GM23248 (cell line): ENCODE measurements at regions not wholly inside any gene's neighbourhood (a gene's known extent, or its start where the extent isn't known, plus 50 kb on each side); places are given as distances from the start of the nearest gene placed in this dataset.

Source experiments
- DNase-seq: peaks from one replicate; pipeline ENCODE4 v3.0.0-alpha.2; 2015
- H2AFZ ChIP-seq: fragments of 200-600 bp; sonication (generic); 2 replicates; pipeline ENCODE4 v1.6.1; 2016; ENCODE audit warnings: antibody characterized with exemption
- H3F3A ChIP-seq: fragments of 200-600 bp; sonication (generic); 2 replicates; pipeline ENCODE4 v1.6.1; 2016; ENCODE audit warnings: mild to moderate bottlenecking, antibody characterized with exemption, mixed run types; ENCODE audit not compliant: insufficient read depth
- H3K27ac ChIP-seq: fragments of 200-600 bp; sonication (generic); 2 replicates; pipeline ENCODE4 v1.5.1; 2016; ENCODE audit warnings: mild to moderate bottlenecking
- H3K27me3 ChIP-seq: fragments of 200-600 bp; sonication (generic); replicated peaks from 2 replicates; pipeline ENCODE4 v1.6.1; 2016; ENCODE audit warnings: mild to moderate bottlenecking; ENCODE audit not compliant: insufficient read depth
- H3K36me3 ChIP-seq: fragments of 200-600 bp; sonication (generic); 2 replicates; pipeline ENCODE4 v1.6.1; 2016; ENCODE audit warnings: low read depth, mild to moderate bottlenecking
- H3K4me1 ChIP-seq: fragments of 200-600 bp; sonication (generic); 2 replicates; pipeline ENCODE4 v1.6.1; 2016; ENCODE audit warnings: mild to moderate bottlenecking; ENCODE audit not compliant: insufficient read depth
- H3K4me2 ChIP-seq: fragments of 200-600 bp; sonication (generic); one replicate; pipeline ENCODE4 v1.6.1; 2016; ENCODE audit warnings: mild to moderate bottlenecking; ENCODE audit not compliant: unreplicated experiment
- H3K4me3 ChIP-seq: fragments of 200-600 bp; sonication (generic); 2 replicates; pipeline ENCODE4 v1.5.1; 2016; ENCODE audit warnings: mild to moderate bottlenecking
- H3K79me2 ChIP-seq: fragments of 200-600 bp; sonication (generic); 2 replicates; pipeline ENCODE4 v1.6.1; 2016; ENCODE audit warnings: mild to moderate bottlenecking; ENCODE audit not compliant: insufficient read depth
- H3K9ac ChIP-seq: fragments of 200-600 bp; sonication (generic); 2 replicates; pipeline ENCODE4 v1.6.1; 2016; ENCODE audit warnings: mild to moderate bottlenecking
- H3K9me2 ChIP-seq: fragments of 200-600 bp; sonication (generic); 2 replicates; pipeline ENCODE4 v1.6.1; 2016; ENCODE audit warnings: mixed run types, mild to moderate bottlenecking, moderate library complexity; ENCODE audit not compliant: insufficient read depth
- H3K9me3 ChIP-seq: fragments of 200-600 bp; sonication (generic); one replicate; pipeline ENCODE4 v1.6.1; 2017; ENCODE audit warnings: low read depth
- H4K20me1 ChIP-seq: fragments of 200-600 bp; sonication (generic); 2 replicates; pipeline ENCODE4 v1.6.0; 2016; ENCODE audit not compliant: insufficient read depth
- EZH2 ChIP-seq: fragments of 200-600 bp; sonication (generic); IDR thresholded peaks from 2 replicates; pipeline ENCODE4 v1.6.1; 2018; ENCODE audit warnings: antibody characterized with exemption, mild to moderate bottlenecking; ENCODE audit not compliant: insufficient read depth, poor library complexity, severe bottlenecking
- EZH2phosphoT487 ChIP-seq: fragments of 200-600 bp; sonication (generic); IDR thresholded peaks from 2 replicates; pipeline ENCODE4 v1.6.1; 2018; ENCODE audit warnings: antibody characterized with exemption, moderate library complexity, mild to moderate bottlenecking, low read depth; ENCODE audit not compliant: insufficient read depth
- WGBS, 2 experiments: methylation state at CpG; one replicate each; pipeline ENCODE4 v1.1.6; 2015 to 2017; ENCODE audit warnings: low lambda C conversion rate in 2 of 2, low coverage in 1 of 2; ENCODE audit errors: missing lambda C conversion rate in 2 of 2; 5-methylcytosine and 5-hydroxymethylcytosine counted together
- in situ Hi-C: fragments of 300-500 bp; cut with MboI; formaldehyde crosslinking; loops from 2 replicates; pipeline ENCODE4 v1.15.0; 2020

DNA sequence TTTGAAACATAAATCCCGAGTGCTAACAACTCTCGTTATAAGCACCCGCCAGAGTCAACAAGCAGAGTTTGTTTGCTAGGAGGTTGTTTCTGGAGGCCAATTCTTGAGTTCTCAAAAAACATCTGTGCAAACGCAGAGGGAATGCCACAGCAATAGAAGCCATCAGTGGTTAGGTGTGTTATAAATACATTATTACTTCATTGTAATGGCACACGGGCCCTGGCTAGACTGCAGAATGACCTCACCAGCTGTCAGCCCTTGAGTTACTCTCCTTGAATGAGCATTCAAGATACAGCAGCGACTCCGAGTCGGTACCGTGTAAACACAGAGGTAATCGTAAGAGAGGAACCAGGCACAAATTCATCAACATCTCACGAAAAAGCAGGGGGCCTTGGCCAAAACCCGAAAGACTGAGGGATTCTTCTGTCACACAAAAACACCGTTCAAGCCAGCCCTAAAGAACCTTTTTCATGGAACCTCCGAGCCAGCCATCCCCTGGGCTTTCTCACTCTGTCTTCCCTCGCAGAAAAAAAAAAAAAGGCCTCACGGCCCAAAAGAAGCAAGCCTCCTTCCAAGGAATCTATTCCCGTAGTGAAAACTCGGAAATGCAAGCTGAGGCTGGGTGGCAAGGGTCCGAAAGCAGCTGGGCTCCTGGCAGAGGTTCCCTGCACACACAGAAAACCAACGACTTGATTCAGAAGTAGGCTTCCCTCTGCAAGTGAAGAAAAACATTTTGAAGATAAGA, 133.7 kb upstream of the MEIS1 start:
- Histone ChIP-seq H3K4me1 (no peaks in the 10 kb centered on the region), H4K20me1 (no peaks in the 10 kb centered on the region), H2AFZ (no peak overlapping the region), H3K4me2 (no peak overlapping the region), H3F3A (no peaks in the 10 kb centered on the region), H3K79me2 (no peaks in the 10 kb centered on the region), H3K9me3 (no peaks in the 10 kb centered on the region), H3K9me2 (no peaks in the 10 kb centered on the region), H3K27ac (no peak overlapping the region), H3K27me3 (peaks cover 12% of the 10 kb centered on the region), H3K4me3 (no peak overlapping the region), H3K36me3 (no peaks in the 10 kb centered on the region), H3K9ac (no peak overlapping the region)
- WGBS, 2 experiments = 3 to 5% methylated on average over 19 to 20 of the region's 20 CpGs
- DNase-seq = peak; percentile 33
- in situ Hi-C loops = no loop called here
- TF ChIP-seq EZH2phosphoT487 (no peak), EZH2 (no peak)

DNA sequence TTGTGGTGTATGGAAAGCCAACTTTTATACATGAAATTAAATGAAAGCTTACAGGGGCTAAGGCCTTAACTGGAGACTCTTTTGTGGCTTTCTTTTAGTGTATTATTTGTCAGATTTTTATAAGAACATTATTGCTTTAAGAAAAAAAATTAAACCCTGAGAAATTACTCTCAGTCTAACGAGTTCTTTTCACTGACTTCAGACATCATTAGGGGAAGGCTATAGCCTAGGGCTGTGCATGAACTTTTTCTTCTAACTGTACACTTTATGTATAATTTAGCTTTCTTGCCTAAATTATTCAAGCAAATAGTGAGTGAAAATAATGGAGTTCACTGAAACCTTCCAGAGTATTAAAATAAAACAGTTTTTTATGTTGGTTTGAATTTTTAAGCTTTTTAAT, 151.1 kb upstream of the MEIS1 start:
- H3K4me3 ChIP-seq = no peak overlapping the region
- no peaks in the 10 kb centered on the region for H3K27me3 ChIP-seq
- H2AFZ ChIP-seq = no peak overlapping the region
- H4K20me1 ChIP-seq = no peaks in the 10 kb centered on the region; the same call in 1 of the 2 replicates
- H3K79me2 ChIP-seq = no peaks in the 10 kb centered on the region
- TF ChIP-seq EZH2 (no peak), EZH2phosphoT487 (no peak)
- 2 to 4% methylated on average over 1 of the region's 1 CpG for WGBS, 2 experiments
- no peak overlapping the region for H3K27ac ChIP-seq
- H3K9me2 ChIP-seq = no peaks in the 10 kb centered on the region
- no peaks in the 10 kb centered on the region for H3K36me3 ChIP-seq
- no peak overlapping the region for H3K4me2 ChIP-seq
- DNase-seq = no peak
- no peaks in the 10 kb centered on the region for H3F3A ChIP-seq
- H3K9me3 ChIP-seq = no peaks in the 10 kb centered on the region
- no peak overlapping the region for H3K9ac ChIP-seq
- in situ Hi-C loops = no loop called here
- H3K4me1 ChIP-seq = no peaks in the 10 kb centered on the region

GRCh38 chr2:66281980-66282379, 152.9 kb upstream of the MEIS1 start:
- no peak for TF ChIP-seq EZH2phosphoT487
- no peak for TF ChIP-seq EZH2
- no peaks in the 10 kb centered on the region for H3K36me3 ChIP-seq
- no peaks in the 10 kb centered on the region for H3K9me2 ChIP-seq
- H4K20me1 ChIP-seq = no peaks in the 10 kb centered on the region; the same call in 1 of the 2 replicates
- no peak overlapping the region for H3K9ac ChIP-seq
- no peak overlapping the region for H3K27ac ChIP-seq
- H3K79me2 ChIP-seq = no peaks in the 10 kb centered on the region
- H3K4me3 ChIP-seq = no peak overlapping the region
- no peaks in the 10 kb centered on the region for H3K27me3 ChIP-seq
- no peak overlapping the region for H3K4me2 ChIP-seq
- no peaks in the 10 kb centered on the region for H3K4me1 ChIP-seq
- H2AFZ ChIP-seq = no peak overlapping the region
- no peaks in the 10 kb centered on the region for H3F3A ChIP-seq
- in situ Hi-C loops = no loop called here
- no peak for DNase-seq
- no peaks in the 10 kb centered on the region for H3K9me3 ChIP-seq

- Histone ChIP-seq H3K9me2 (no peaks in the 10 kb centered on the region), H3K4me1 (no peaks in the 10 kb centered on the region), H3K4me3 (no peak overlapping the region), H3K27ac (no peak overlapping the region), H3K36me3 (no peaks in the 10 kb centered on the region), H3F3A (no peaks in the 10 kb centered on the region), H3K79me2 (no peaks in the 10 kb centered on the region), H2AFZ (no peak overlapping the region), H4K20me1 (no peaks in the 10 kb centered on the region; the same call in 1 of the 2 replicates), H3K9me3 (no peaks in the 10 kb centered on the region), H3K9ac (no peak overlapping the region), H3K4me2 (no peak overlapping the region), H3K27me3 (no peaks in the 10 kb centered on the region)
- TF ChIP-seq EZH2phosphoT487 = no peak
- TF ChIP-seq EZH2 = no peak
- in situ Hi-C loops = no loop called here
- 46 to 47% methylated on average over 6 of the region's 6 CpGs for WGBS, 2 experiments
- no peak for DNase-seq
Observed at GRCh38 chr2:66279024-66279423, 155.9 kb upstream of the MEIS1 start.

GRCh38 chr2:66275984-66276383, 158.9 kb upstream of the MEIS1 start:
- WGBS, 2 experiments = 36 to 50% methylated on average over 1 of the region's 1 CpG
- H4K20me1 ChIP-seq = no peaks in the 10 kb centered on the region
- TF ChIP-seq EZH2phosphoT487 = no peak
- no peak for TF ChIP-seq EZH2
- no peaks in the 10 kb centered on the region for H3K36me3 ChIP-seq
- no peak overlapping the region for H3K4me3 ChIP-seq
- no peak for DNase-seq
- H3F3A ChIP-seq = no peaks in the 10 kb centered on the region
- no peaks in the 10 kb centered on the region for H3K4me1 ChIP-seq
- no peaks in the 10 kb centered on the region for H3K79me2 ChIP-seq
- H3K27me3 ChIP-seq = no peaks in the 10 kb centered on the region
- no peak overlapping the region for H2AFZ ChIP-seq
- no peaks in the 10 kb centered on the region for H3K9me3 ChIP-seq
- no peak overlapping the region for H3K9ac ChIP-seq
- H3K27ac ChIP-seq = no peak overlapping the region
- in situ Hi-C loops = no loop called here
- H3K9me2 ChIP-seq = no peaks in the 10 kb centered on the region
- H3K4me2 ChIP-seq = no peak overlapping the region
